Limb (tissue), 2 donors: ENCODE measurements at regions not wholly inside any gene's neighbourhood (a gene's known extent, or its start where the extent isn't known, plus 50 kb on each side); places are given as distances from the start of the nearest gene placed in this dataset.
"Not testable (repeated sequence)": the region's sequence is repeated elsewhere in the genome, so short reads cannot be mapped to it uniquely, and the experiment has no call there.

Experiments used
- DNase-seq, 2 donors: peaks; one replicate each; pipeline ENCODE4 v3.0.0-alpha.2; 2016; ENCODE audit errors: extremely low spot score in 2 of 2

DNA sequence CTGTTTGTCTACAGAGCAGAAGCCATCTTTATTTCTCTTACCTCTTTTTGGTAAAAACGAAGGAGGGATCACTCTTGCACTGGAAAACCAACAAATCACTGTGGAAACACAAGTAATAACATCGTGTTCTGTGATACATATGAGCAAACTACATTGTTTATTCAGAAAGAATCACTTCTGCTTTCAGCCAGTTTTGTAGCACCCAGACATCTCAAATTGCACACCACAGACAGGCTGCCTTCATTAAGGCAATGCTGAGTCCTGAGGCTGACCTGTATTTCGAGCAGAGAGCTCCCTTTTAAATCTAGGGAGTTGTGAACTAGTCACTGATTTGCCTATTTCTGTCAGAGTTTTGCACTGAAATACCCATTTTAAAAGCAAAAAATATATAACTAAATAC, 1003.2 kb upstream of the FAM98A start:
- DNase-seq, result no peak

DNA sequence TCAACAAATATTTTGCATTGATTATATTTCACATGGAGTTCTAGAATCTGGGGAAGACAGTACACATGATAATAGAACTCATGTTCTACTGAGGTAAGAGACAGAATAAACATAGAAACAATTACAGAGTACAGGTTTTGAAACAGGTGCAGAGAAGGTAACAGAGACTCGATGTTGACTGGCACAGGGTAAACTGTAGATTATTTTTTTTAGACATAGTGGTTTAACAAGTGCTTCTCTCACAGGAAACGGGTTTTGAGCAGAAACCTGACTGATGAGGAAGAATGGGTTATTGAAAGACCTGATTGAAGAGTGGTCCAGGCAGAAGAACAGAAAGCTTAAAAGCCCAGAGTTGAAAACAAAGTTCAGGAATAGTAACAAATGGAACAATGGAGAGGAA, 1002.5 kb upstream of the FAM98A start:
- DNase-seq, result no peak

DNA sequence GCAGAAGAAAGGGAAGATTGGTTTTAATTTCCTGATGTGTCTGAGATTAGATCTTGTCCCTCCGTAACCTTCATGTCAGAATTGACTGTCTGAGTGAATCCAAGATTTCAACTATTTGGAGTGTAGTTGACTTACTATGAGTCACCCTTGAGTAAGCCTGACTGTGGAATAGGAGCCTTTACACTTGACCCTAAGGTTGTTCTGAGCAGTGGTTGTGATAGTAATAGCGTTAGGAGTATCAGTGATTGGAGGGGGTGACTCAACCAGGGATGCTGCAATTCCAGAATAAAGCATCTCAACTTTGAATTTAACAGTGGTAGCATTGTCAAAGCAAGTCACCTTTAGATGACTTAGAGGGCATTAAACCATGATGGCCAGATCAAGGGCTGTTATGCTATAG, 979.5 kb upstream of the FAM98A start:
- no peak for DNase-seq

DNA sequence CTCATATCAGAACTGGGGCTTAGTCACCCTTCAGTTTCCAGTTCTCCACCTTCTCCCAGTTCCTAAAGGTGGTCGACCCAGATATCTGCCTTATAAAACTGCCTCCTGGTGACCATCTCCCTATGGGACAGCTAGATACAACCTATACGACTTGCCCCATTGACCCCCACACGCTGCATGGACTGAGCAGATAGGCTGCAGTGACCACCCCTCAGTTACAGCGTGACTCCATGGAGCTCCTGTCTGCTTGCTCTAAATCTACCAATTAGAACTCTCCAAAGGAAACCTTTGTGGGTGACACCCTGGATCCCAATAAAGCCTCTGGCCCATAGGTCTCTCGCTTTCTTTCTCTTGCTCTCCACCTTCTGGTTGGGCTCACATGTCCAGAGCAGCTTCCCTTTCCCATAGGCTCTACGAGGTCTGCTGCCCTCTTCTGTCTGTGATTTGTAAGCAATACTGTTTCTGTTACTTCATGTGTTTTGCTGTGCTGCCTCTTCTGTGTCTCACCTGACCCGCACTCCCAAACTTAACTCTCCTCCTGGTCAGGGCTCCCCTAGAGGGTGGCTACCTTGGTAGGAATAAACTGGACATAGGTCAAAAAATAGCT, 971.3 kb upstream of the FAM98A start:
- DNase-seq, result peak in 1 of 2 donors; percentile 6

DNA sequence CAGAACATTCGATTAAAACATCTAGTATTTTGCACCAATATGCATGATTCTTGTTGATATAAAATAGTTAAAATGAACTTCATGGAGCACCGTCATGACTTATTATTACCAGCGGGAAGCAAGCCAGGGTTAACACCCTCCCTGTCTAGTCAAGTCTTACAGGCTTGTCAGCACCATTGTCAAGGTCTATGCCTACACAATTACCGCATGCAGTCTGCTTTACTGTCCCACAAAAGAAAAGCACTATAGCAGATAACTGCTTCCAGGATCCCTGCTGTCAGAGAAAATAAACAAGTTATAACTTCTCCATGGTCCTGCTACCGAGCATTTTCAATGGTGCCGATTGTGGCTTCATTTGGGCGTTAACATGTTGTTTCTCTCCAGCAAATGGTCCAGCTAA, 968.0 kb upstream of the FAM98A start:
- no peak for DNase-seq

DNA sequence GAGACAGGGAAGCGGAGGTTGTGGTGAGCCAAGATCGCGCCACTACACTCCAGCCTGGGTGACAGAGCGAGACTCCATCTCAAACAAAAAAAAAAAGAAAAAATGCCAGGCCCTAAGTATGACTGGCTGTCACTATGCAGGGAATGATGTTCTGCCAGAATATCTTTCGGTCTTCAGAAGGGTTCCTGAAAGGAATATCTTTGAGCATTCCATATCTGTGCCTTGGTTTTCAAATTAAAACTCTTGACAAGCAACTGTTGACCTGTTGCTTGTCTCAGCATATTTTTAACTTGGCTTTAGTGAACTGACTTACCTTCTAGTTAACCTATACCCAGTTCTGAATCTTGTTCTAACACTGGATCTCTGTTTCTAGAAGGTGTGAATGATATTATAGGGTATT, 953.2 kb upstream of the FAM98A start:
- no peak for DNase-seq

DNA sequence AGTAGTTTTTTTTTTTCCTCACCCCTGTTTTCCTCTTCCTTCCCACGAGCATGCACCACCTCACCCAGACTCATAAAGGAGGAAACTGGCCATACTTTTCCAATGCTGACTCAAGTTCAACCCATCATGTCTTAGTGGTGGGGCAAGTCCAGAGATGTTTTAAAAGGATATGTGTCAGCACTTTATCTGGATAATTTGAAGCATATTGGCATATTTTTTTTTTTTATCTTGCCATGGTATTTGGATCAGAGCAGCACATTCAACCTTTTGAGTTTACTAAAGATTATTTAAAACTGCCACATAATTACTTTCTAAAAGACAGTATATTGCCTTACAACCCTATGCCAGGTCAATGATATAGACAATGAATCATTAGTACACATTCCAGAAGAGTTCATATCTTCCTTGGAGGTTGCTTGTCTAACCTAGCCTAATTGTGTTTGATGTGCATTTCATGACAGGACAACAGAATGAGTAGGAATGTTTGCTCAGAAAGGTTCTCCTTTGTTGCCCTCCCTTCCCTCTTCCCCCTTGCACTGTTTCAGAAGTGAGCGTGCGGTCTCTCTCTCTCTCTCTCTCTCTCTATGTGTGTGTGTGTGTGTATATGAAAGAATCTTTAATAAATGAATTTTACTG, 950.7 kb upstream of the FAM98A start:
- DNase-seq, result no peak

DNA sequence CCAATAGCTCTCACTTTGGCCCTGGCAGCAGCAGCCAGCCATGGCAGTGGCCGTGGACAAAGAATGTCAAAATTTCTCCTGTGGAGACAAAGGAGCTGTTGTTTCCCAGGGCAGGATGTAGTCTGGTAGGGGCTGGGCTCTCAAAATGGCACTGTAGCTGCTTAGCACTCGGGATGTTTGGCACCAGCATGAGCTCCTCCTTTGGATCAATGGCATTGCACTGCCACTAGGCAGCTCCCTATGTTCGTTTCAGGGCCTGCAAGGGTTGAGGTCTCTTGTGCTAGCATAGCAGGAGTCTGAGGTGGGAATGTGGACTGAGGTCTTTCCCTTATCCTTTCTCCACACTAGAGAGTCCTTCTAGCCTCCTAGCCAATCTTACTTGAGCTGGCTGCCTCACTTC, 948.8 kb upstream of the FAM98A start:
- no peak for DNase-seq

DNA sequence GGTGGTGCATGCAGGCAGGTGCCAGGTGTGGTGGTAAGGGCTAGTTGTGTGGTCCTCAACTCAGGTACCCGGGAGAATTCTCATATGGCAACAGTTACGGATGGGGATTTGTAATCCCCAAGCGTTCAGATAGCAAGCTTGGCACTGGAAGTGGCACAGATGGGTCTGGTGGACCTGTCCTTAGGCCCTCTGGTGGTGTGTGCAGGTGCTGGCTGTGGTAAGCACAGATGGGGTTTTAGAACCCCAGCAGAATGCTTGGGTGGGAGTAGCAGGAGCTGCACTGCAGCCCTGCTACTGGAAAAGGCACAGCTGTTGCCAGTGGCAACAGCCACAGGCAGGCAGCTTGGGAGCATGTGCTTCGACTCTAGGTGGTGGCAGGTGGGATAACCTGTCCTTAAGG, 948.2 kb upstream of the FAM98A start:
- no peak for DNase-seq

DNA sequence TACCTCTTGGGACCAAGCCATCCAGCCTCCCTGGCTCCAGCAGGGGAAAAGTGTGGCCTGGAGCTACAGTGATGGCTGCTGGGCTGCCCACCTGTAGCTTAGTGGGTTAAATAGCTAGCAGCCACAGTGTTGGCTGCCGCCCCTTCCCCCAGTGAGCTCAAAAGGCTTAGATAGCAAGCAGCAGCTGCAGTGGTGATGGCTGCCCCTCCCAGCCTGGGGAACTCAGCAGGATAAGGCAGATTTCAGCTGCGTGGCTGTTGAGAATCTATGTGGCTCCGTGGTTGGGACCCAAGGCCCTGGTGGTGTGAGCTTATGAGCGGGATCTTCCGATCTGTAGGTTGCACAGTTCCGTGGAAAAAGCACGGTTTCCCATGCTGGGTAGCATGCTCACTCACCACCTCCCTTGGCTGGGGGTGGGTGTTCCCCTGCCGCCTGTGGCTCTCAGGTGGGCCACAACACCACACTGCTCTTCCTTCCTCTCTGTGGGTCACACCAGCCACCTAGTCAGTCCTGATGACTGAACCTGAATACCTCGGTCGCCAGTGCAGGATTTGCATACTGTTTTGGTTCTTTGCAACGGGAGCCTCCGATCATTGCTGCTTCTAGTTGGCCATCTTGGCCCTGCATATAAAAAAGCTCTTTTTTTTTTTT, 946.5 kb upstream of the FAM98A start:
- DNase-seq, result no peak

DNA sequence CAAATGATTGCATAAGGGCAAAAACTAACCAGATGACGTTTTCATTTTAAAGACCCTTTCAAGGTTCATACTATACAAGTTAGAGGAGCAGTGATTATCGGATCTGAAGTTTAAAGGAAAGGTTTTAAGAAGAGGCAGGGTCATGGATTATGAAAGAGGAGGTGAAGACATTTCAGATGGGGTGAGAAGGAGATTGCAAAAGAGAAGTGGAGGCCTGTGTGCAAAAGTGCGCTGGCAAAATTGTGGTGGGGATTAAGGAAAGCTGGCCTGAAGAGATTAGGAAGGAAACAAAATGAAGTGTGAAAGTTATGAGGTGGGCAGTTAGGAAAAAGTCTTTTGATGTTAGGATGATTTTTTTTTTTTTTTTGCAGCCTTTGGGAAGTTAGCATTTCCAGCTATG, 935.7 kb upstream of the FAM98A start:
- no peak for DNase-seq

DNA sequence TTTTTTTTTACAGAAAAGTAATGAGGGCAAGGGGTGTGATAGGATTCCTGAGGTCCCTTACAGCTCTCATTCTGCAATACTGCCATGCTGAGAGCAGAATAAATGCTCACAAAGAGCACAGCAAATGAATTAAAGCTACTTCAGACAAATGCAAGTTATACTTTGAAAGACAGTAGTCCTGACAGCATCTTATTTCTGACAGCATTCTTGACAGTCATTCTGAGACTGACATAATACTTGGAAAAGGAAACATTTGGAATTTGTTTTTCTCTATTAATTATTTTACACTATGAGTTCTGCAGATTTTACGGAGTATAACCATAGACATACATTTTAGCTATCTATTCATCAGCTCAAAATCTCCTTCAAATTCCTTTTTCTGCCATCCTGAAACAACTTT, 935.2 kb upstream of the FAM98A start:
- no peak for DNase-seq

DNA sequence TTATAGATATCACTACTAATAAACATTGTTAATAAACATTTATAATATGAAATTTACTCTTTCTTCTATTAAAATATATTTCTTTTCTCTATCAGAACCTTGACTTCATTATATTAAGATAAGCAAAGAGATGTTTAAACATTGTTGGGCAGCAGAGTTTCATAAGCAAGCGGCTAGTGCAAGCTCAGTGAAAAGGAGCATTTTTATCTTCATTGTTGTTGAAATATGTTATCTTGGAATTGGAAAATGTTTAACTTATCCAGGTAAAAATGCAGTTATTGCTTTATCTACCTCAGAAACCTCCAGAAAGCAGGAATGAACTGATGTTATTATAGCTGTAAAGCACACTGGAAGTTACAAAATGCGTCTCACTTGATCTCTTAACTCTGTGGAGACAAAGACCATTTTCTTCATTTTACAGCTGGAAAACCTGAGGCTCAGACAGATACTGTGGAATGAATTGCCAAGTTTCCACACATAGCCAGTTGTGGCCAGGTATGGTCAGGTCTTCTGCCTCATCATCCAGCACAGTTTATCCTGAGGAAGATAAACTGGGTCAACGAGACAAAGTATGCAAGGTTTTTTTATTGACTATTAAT, 934.6 kb upstream of the FAM98A start:
- DNase-seq, result no peak

DNA sequence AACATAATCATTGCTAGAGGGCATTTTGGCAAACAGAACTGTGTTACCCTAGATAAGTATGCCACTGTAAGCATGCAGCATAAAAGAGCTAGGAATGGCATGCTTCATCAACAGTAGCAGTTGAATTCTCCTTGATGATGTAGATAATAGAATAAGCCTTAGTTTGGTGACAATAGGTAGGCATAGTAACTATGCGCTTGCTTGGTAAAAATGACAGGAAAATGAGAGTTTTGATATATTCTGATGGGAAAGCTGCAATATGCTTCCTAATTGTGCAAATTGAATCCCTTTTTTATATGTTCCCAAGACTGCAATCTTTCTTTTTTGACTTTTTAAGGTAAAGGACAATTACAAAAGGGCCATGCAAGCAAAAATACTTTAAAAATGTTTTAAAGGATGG, 930.9 kb upstream of the FAM98A start:
- no peak for DNase-seq

DNA sequence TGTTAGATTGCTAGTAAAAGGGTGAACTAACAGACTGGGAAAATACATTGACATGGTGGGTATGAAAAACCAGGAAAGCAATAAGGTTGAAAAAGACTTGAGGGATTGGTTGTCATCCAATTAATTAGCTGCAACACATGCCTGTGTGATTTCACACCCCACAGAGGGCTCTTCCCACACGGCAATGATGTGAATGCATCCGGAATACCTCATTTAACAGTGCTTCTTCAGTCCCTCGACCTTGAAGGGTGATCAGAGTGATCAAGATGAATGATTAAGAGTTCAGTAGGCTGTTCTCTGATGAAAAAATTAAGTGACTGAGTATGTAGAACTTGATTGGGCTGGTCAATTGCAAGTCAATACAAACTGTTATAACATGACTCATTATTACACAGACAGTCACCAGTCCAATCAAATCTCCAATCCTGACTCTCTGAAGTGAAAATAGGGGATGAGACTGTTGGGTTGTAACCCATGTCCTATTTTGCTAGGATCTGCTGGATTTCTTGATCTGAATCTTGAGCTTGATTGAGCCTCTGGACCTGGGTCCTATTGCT, 924.9 kb upstream of the FAM98A start:
- DNase-seq, result no peak

DNA sequence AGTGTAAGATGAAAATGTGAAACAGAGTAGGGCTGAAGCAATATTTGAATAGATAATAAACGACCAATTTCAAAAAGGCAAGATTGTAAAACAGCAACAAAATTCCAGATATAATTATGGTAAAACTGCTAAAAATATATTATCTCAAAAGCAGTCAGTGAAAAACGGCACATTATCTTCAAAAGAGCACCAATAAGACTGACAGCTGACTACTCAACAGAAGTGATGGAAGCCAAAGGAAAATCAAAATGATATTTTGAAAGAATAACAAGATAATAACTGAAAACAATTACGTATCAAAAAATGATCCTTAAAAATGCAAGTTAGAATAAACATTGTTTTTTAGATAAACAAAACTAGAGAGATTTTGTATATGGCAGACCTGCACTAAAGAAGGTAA, 920.6 kb upstream of the FAM98A start:
- DNase-seq, result no peak

DNA sequence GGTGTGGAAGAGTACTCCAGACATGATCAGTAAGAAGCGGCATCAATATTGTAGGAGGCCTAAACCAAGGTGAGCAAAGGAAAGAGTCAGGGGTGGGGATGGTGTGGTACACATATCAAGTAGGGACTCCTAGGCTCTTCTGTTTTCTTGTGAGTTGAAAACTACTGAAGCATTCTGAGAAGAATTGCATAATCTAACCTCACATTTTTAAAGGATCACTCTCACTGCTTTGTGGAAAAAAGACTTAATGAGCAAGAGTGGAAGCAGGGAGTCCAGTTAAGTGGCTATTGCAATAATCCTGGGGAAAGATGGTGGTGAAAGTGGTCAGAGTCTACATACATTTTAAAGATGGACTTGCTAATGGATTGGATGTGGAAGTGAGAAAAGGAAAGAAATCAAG, 899.5 kb upstream of the FAM98A start:
- DNase-seq, result no peak

DNA sequence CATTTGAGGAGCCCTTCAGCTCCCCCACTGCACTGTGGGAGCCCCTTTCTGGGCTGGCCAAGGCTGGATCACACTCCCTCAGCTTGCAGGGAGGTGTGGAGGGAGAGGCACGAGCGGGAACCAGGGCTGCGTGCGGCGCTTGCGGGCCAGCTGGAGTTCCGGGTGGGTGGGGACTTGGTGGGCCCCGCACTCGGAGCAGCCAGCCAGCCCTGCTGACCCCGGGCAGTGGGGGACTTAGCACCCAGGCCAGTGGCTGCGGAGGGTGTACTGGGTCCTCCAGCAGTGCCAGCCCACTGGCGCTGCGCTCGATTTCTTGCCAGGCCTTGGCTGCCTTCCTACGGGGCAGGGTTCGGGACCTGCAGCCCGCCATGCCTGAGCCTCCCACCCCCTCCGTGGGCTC, 895.1 kb upstream of the FAM98A start:
- DNase-seq, result not testable (repeated sequence)

DNA sequence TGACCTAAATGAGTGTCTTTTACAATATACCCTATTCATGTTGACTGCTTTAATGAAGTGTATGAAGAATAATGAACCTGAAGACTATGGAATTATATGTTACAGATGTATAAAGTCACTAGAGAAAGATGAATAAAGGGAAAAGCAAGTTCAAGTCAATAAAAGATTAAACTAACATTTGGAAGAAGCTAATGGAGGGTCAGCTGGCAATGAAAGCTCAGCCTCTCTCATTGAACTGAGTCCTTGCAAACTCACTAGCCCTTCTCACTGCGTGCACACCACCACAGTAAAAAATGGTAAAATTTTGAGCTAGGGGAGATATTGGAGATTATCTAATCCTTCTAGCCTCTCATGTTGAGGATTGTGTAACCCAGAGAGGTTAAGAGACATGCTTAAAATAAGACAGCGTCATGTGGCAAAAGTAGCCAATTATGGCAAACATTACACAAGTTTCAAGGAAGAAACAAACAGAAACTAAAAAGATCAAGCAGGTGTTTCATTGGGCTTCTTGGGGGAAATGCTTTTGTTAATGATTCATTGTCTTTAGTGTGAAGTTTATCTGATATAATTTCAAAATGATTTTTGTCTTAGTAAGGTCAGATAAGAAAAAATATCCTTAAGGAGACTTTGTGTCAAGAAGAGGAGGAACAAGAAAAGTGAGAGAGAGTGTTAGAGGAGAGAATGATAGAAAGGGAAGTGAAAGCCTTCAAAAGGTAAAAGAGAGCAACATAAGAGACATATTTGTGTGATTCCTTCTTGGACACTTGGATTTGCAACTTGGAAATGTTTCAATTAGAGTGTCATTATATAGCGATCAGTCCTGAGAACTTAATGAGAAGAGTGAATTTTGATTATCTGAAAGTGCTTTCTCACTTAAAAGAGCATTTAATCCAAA, 893.7 kb upstream of the FAM98A start:
- no peak for DNase-seq

DNA sequence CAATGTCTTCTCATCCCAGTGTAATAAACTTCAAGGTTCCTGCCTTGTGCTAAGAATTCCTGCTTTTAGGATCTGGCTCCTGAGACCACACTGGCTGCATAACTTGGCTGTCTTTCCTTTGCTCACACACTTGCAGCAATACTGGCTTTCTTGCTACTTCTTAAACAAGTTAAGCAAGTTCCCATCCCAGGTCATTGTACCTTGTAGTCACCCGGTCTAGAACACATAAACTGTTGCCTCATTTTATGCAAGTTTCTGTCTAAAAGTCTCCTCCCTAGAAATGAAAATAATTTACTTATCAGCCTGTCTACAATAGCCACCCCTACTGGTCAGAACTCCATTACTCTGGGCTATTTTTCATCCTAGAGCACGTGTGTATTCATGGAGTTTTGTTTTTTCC, 887.9 kb upstream of the FAM98A start:
- no peak for DNase-seq

DNA sequence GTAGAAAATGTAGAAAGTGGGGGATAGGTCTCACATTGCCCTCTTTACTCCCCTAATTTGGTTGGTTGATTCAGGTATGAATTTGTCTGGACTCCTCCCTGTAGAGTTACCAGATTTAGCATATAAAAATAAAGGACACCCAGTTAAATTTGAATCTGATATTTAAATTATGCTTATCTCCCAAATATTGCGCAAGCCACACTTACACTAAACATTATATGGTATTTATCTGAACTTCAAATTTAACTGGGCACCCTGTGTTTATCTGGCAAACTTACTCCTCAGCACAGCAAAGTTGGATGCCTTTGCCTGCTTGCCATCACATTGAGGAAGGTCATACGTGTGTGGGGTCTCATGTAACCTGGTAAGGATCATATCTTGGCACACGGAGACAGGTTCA, 882.4 kb upstream of the FAM98A start:
- no peak for DNase-seq

DNA sequence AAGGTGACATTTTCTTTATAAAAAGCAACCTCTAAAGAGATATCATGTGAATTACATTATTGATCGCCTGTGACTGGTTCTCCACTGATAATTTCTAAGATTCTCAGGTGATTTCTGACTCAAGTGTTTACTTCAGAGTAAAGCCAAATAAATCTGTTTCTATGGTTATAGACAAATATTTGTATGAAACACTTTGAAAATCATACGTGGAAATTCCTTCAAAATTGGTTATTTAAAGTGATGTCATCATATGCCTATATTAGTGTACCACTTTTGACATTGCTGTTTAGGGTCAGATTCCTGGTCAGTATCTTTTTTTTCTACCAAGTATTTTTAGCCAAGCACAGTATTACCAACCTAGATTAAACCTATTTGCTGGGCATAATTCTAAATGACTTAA, 881.3 kb upstream of the FAM98A start:
- DNase-seq, result no peak
